ENCODE measurements at regions not wholly inside any gene's neighbourhood (a gene's known extent, or its start where the extent isn't known, plus 50 kb on each side); places are given as distances from the start of the nearest gene placed in this dataset.
"Not testable (repeated sequence)": the region's sequence is repeated elsewhere in the genome, so short reads cannot be mapped to it uniquely, and the experiment has no call there.

DNA sequence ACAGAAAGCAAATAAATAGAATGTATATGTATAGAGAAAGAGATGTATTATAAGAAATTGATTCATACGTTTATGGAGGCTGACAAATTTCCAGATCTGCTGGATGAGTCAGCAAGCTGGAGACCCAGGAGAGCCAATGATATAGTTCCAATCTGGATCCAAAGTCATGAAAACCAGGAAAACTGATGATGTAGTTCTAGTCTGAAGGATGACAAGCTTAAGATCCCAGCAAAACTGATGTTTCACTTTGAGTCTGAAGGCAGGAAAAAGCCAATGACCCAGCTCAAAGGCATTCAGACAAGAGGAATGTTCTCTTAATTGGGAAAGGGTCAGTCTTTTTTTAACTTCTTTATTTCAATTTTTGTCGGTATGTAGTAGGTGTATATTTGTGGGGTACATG is 102.6 kb downstream of the LHFPL1 start:
- DNase-seq (ENCODE audit: low spot score) = no peak

- DNase-seq (ENCODE audit: low spot score) = no peak
Measured at GRCh38 chrX:112571388-112571787, 108.3 kb downstream of the LHFPL1 start.

- no peak for DNase-seq (ENCODE audit: low spot score)
Measured at GRCh38 chrX:112555831-112556230, 123.9 kb downstream of the LHFPL1 start.

- no peak for DNase-seq (ENCODE audit: low spot score)
Measured at GRCh38 chrX:112545051-112545450, 134.7 kb downstream of the LHFPL1 start.

GRCh38 chrX:112536544-112536943 is 143.2 kb downstream of the LHFPL1 start:
- DNase-seq (ENCODE audit: low spot score) = no peak

DNA sequence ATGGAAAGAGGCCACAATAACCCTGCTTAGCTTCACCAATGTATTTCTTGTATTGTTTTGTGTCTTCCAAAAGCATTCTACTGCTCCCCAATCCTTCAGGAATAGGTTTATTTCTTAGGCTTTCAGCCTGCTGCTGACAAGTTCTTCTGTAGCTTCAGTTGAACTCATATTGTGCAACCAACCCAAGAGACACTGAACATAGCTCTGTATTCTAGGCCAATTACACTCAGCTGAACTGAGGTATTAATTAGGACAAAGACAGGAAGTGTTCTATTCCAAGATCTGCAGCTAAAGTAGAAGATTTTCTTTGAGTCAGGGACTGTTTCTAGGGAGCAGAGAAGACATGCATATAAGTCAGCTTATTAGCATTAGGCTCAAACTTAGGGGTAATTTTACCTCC is 151.8 kb downstream of the LHFPL1 start:
- no peak for DNase-seq (ENCODE audit: low spot score)

- no peak for DNase-seq (ENCODE audit: low spot score)
Measured at GRCh38 chrX:112521676-112522075, 158.1 kb downstream of the LHFPL1 start.

DNA sequence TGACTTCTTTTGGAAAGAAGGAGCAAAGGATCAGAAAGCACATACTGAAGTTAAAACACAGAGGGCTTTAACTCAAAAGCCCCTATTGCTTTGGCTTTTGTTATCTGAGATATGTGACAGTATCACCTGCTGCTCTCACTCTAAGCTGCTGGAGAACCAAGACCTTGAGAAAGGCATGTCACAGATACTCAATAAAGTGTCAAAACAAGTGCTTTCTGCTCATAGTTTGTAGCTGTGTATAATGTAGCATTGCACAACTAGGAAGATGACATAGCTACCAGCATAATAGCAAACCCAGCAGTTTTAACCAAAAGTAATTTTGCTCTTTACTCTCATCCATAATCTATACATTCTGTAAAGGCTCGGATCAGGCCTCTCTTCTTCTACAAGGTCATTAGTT is 159.6 kb downstream of the LHFPL1 start:
- DNase-seq (ENCODE audit: low spot score) = no peak

DNA sequence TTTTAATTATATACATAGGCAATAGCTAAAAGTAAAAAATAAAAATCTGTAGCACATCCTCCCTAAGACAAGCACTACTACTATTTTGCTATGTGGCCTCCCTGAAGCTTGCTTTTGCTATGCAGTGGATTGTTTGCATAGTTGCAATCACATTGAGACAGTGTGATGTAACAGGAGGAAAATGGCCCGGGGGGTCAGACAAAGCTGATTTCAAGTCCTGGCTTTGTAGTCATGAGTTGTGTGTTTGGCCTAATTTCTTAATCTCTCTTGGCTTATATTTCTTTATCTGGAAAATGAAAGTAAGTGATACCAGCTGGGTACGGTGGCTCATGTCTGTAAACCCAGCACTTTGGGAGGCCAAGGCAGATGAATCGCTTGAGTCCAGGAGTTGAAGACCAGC is 166.6 kb downstream of the LHFPL1 start:
- DNase-seq (ENCODE audit: low spot score) = no peak

DNA sequence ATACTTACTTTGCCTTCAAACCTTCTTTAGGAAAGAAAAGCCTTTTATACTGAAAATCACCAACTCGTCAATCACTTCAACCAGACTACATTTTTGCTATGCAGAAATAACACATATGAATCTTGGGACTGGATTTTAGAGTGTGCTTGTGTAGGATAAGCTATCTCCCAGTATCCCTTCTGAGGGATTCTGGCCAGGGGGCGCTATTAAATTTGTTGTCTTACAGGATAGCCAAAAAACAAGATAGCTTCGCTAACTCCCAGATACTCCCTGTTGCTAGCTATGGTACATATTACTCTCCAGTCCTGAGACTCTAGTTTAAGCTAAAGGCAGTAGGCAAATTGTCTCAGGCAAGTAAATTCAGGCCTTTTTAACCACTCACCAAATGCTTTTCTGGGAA is 167.2 kb downstream of the LHFPL1 start:
- no peak for DNase-seq (ENCODE audit: low spot score)

- DNase-seq (ENCODE audit: low spot score) = no peak
Measured at GRCh38 chrX:112510629-112511028, 169.1 kb downstream of the LHFPL1 start.

DNA sequence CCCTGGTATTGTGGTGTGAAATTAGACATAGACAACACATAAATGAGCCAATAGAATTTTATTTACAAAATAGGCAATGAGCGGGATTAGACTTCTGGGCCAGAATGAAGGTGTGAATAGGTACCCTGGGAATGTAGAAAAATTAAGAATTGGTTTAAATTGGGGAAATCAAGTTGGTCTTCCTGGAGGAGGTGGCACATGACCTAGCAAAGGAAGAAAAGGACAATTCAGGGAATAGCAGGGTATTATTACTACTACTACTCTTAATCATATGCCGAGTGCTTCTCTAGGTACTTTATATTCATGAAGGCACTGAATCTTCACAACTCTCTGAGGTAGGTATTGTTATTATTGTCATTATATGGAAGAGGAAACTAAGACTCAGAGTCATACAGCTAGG is 202.1 kb downstream of the LHFPL1 start:
- DNase-seq (ENCODE audit: low spot score) = no peak

DNA sequence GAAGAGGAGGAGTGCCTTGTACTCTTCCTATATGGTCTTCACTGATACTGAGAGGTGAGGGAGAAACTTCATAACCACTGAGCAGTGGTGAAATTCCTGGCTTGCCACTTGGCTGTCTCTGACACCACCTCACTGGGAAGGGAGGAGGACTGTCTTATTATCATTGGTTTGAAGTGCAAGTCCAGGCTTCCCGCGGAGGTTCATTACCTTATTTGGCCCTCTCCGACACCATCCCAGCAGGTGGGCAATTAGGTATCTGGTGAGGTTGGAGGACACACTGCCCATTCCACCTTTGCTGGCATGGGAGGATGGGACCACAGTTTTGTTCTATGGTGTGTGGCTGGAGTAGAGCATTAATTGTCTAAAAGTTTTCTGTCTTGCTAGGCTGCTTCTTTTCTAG is 206.1 kb downstream of the LHFPL1 start:
- no peak for DNase-seq (ENCODE audit: low spot score)

DNA sequence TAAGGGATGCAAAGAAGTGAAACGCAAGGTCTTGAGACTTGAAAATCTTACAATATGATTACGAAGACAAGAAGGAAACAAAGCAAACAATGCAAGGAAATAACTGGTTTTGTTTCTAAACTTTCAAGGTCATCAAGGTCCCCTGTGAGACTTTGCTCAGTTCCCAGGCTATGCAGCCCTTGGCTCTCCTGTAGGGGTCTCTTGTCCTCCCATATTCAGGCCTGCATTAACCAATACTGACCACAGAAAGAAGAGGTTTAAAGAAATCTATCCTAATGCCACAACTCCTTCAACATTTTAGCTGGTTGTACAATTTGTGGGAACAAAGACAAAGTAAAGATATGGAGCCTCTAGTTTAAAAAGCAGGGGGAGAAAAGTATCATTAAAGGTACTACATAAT is 209.2 kb downstream of the LHFPL1 start:
- no peak for DNase-seq (ENCODE audit: low spot score)

GRCh38 chrX:112461949-112462450 is 217.7 kb downstream of the LHFPL1 start:
- DNase-seq (ENCODE audit: low spot score) = not testable (repeated sequence)

- no peak for DNase-seq (ENCODE audit: low spot score)
Measured at GRCh38 chrX:112457788-112458187, 221.9 kb downstream of the LHFPL1 start.

GRCh38 chrX:112450810-112451209 is 228.9 kb downstream of the LHFPL1 start:
- no peak for DNase-seq (ENCODE audit: low spot score)

DNA sequence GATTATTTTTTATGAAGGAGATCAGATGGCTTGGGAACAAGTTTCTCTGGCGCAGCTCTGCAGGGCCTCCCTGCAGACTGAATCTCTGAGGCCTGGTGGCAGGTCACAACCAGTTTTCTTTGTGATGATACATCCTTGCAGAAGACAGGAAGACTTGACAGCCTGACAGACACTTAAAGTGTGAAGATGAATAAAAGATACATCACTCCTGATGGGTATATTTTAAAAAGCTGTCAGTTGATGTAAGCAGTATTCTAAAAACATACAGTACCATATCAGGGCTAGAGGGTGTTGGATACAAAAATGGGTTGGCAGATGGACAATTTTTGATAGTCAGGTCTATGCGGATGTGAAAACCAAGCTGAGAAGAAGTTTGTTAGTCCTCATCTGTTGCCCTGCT is 239.5 kb downstream of the LHFPL1 start:
- DNase-seq (ENCODE audit: low spot score) = no peak

GRCh38 chrX:112424166-112424565 is 255.6 kb downstream of the LHFPL1 start:
- DNase-seq (ENCODE audit: low spot score) = no peak

GRCh38 chrX:112391313-112391712 is 288.4 kb downstream of the LHFPL1 start:
- DNase-seq (ENCODE audit: low spot score) = no peak

DNA sequence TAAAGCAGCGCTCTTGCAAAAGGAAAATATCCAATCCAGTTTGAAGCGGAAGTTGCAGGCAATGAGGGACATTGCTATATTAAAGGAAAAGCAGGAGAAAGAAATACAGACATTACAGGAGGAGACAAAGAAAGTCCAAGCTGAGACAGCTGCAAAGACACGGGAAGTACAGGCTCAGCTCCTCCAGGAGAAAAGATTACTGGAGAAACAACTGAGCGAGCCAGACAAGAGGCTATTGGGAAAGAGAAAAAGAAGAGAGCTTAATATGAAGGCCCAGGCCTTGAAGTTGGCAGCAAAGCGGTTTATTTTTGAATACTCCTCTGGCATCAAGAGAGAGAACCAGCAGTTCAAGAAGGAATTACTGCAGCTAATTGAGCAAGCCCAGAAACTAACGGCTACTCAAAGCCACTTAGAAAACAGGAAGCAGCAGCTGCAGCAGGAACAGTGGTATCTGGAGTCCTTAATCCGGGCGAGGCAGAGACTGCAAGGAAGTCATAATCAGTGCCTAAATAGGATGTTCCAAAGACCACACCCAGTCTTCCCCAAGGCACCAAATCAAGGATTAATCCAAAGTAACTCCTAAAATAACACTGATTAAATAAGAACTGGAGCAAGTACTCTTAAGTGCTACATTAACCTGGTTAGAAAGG is 298.0 kb downstream of the LHFPL1 start:
- DNase-seq (ENCODE audit: low spot score) = not testable (repeated sequence)

DNA sequence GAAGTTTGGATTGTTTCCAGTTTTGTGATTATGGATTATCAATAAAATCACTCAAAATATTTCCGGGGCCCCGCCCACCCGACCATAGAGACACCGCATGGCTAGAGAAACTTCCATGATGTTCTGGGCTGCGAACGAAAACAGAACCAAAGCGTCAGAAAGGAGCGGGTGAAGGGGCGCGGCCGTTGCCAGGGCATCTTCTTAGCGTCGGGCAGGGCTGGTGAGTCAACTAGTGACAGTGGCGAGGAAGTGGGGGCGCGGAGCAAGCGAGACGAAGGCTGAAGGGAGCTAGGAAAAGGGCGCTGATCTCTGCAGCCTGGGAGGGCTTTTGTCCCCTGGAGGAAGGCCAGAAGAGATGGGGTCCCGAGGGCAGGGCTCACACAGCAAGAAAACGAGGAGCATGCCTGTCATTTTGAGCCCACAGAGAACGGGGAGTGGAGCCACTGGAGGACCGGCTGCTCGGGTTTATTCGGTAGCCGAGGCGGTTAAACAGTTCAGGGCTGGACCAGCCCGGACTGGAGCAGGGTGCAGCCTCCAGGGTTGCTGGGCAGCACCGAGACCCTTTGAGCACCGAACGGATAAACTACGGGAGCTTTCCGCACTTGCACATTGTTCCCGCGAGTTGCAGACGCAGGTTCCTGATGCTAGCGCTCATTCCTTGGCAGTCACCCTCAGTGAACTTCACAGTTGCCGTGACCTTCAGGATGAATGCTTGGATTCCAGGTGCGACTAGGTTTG is 298.1 kb upstream of the TRPC5 start:
- no peak for DNase-seq (ENCODE audit: low spot score)

DNA sequence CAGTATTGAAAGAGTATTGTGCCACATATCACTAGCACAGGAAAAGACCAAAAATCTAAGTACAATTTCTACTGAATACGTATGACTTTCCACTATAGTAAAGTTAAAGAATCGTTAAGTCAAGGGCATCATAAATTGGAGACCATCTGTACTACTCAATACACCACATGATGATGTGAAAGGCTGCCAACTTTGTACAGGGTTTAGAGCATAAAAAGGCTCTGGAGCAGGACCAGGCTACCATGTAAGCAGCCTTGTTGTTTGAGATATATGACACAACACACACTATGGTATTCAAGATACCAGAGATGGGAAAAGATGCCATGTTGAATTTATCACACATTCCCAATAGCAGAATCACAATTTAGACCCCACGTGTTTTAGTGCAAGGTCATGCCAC is 294.9 kb upstream of the TRPC5 start:
- no peak for DNase-seq (ENCODE audit: low spot score)

DNA sequence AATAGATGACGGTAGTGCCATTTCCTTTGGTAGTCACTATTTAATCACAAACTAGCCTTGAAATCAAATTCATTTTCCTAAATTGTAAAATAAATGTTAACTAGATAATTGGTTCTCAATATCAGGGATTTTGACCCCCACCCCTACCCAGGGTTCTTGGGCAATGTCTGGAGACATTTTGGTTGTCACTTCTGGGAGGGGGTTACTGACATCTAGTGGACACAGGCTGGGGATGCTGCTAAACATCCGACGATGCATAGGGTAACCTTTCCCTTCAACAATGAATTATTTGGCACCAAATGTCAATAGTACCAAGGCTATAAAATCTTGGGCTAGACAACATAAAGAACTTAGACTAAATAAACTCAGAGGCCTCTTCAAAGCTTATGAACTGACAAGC is 285.8 kb upstream of the TRPC5 start:
- no peak for DNase-seq (ENCODE audit: low spot score)

All from kidney tubule cell (primary cell).